ENCODE measurements at regions not wholly inside any gene's neighbourhood (a gene's known extent, or its start where the extent isn't known, plus 50 kb on each side); places are given as distances from the start of the nearest gene placed in this dataset.
A peak's percentile ranks its signal among the peaks of the same experiment; 100 is the strongest.
"Not testable (repeated sequence)": the region's sequence is repeated elsewhere in the genome, so short reads cannot be mapped to it uniquely, and the experiment has no call there.

DNA sequence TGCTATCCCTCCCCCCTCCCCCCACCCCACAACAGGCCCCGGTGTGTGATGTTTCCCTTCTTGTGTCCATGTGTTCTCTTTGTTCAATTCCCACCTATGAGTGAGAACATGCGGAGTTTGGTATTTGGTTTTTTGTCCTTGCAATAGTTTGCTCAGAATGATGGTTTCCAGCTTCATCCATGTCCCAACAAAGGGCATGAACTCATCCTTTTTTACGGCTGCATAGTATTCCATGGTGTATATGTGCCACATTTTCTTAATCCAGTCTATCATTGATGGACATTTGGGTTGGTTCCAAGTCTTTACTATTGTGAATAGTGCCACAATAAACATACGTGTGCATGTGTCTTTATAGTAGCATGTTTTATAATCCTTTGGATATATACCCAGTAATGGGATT is 98.3 kb upstream of the DPH5 start:
- not testable (repeated sequence) for DNase-seq (ENCODE audit: low read depth in 2 of 2)

DNA sequence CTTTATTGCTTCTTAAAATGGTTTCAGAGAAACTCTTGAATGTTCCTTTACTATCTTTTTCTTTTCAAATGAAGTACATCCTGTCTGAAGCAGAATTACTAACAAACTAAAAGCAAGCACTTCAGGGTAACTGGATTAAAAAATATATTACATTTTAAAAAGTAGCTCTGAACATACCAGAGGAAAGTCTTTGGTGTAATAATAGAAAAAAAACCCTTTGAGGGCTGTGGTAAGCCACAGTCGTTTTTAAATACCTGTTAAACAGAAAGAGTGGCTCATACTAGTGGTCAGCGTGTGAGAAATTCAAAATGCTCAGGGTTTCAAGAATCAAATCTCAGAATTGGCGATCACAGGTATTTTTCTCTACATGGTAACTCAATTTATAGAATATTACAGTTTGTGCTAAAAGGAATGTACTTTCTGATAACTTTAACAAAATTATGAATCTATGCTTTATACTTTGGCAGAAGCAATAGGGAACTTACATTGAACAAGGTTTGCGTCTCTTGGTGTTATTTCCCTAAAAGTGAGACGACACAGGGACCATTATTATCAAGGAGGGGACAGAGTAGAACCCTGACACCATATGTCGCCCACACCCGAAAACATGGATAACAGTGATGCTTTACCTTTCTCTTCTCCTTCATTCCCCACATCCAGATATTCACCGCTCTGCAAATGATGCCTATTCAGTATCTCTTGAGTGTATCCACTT is 97.0 kb upstream of the DPH5 start:
- no peak for DNase-seq (ENCODE audit: low read depth in 2 of 2)

GRCh38 chr1:101121975-101122374 is 96.4 kb upstream of the DPH5 start:
- DNase-seq (ENCODE audit: low read depth in 2 of 2), result no peak

GRCh38 chr1:101121504-101121903 is 95.9 kb upstream of the DPH5 start:
- no peak for DNase-seq (ENCODE audit: low read depth in 2 of 2)

GRCh38 chr1:101120868-101121267 is 95.3 kb upstream of the DPH5 start:
- no peak for DNase-seq (ENCODE audit: low read depth in 2 of 2)

GRCh38 chr1:101119289-101119688 is 93.7 kb upstream of the DPH5 start:
- DNase-seq (ENCODE audit: low read depth in 2 of 2), result no peak

DNA sequence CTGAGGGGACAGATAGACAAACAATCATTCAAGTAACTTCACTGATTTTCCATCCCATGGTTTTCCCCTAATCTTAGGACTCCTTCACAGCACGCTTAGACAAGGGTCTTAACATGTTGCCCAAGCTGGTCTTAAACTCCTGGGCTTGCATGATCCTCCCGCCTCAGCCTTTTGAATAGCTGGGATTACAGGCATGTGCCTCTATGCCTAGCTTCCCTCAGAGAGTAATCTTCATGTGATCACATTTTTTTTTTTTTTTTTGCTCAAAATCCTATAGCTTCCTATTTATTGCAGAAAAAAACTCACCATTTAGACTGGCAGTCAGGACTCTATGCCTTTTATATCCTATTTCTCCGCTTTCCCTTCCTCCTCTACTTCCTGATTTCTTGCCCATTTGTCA is 90.4 kb upstream of the DPH5 start:
- no peak for DNase-seq (ENCODE audit: low read depth in 2 of 2)

GRCh38 chr1:101115112-101115511 is 89.5 kb upstream of the DPH5 start:
- no peak for DNase-seq (ENCODE audit: low read depth in 2 of 2)

DNA sequence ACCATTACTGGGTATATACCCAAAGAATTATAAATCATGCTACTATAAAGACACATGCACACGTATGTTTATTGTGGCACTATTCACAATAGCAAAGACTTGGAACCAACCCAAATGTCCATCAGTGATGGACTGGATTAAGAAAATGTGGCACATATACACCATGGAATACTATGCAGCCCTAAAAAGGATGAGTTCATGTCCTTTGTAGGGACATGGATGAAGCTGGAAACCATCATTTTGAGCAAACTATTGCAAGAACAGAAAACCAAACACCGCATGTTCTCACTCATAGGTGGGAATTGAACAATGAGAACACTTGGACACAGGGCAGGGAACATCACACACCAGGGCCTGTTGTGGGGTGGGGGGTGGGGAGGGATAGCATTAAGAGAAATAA is 88.5 kb upstream of the DPH5 start:
- DNase-seq (ENCODE audit: low read depth in 2 of 2), result not testable (repeated sequence)

- DNase-seq (ENCODE audit: low read depth in 2 of 2), result peak; percentile 24 to 32
Observed at GRCh38 chr1:101112051-101112780, 86.6 kb upstream of the DPH5 start.

- DNase-seq (ENCODE audit: low read depth in 2 of 2), result no peak
Observed at GRCh38 chr1:101111461-101111860, 85.9 kb upstream of the DPH5 start.

- DNase-seq (ENCODE audit: low read depth in 2 of 2), result no peak
Observed at GRCh38 chr1:101109791-101110190, 84.2 kb upstream of the DPH5 start.

GRCh38 chr1:101108111-101108500 is 82.5 kb upstream of the DPH5 start:
- DNase-seq (ENCODE audit: low read depth in 2 of 2), result no peak

DNA sequence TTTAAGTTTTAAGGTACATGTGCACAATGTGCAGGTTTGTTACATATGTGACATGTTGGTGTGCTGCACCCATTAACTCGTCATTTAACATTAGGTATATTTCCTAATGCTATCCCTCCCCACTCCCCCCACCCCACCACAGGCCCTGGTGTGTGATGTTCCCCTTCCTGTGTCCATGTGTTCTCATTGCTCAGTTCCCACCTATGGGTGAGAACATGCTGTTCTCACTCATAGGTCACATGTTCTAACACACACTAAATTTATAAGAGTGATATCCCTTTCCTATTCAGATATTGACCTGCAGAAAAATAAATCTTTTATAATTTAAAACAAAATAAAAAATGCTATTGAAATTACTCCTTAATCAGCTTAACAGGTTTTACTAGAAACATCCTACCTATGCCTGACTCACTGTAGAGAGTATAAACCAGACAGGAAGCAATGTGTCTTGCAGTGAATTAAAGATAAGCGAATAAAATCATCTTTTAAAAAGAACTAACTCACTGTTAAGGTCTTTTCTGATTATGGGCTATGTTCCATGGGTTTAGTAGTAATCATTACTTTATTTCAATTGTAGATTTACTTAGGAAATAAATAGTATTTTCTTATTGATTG is 82.0 kb upstream of the DPH5 start:
- no peak for DNase-seq (ENCODE audit: low read depth in 2 of 2)

DNA sequence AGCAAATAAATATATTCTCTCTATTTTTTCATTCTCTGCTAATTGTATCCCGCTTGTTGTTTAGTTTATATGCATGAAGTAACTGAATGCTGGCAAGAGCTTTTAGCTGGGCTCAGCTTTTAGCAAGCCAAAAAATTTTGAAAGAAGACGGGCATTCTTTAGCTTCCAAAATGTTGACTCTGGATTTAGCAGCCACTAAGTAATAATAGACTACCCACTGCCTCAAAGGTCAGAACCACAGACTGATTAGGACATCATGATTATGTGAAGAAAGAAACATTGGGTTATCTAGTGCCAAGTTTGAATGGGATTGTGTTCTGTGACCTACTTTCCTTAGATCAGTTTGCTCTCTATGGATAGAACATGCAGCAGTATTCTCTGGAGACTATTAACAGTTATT is 80.3 kb upstream of the DPH5 start:
- no peak for DNase-seq (ENCODE audit: low read depth in 2 of 2)

DNA sequence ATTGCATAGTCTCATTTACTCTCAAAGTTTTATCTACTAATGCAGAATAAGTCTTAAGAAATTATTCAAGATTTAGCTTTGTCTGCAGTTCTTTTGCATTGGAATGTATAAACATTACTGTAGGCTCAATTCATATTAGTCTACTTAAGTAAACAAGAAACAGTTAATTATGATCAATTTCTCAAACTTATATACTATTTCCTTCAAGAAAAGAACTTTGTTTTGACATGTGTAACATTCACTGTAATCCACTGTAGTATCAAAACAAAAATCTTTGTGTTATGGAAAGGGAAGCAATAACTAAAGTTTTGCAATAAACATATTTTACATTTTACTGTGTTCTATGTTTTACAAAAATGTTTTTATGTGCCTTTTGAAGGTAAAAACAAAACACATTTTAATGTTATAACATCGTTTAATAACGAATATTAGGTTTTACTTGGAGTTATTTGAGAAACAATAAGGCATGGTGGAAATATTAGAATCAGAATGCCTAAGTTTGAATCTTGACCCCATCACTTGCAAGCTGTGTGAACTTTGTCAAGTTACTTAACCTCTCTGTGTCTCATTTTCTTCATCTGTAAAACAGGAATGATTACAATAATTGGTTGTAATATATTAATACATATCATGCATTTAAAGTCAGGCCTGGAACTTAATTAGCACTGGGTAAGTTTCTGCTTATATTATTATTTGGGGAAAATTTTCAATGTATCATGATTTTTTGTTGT is 77.0 kb upstream of the DPH5 start:
- no peak for DNase-seq (ENCODE audit: low read depth in 2 of 2)

GRCh38 chr1:101101360-101101759 is 75.8 kb upstream of the DPH5 start:
- DNase-seq (ENCODE audit: low read depth in 2 of 2), result no peak

DNA sequence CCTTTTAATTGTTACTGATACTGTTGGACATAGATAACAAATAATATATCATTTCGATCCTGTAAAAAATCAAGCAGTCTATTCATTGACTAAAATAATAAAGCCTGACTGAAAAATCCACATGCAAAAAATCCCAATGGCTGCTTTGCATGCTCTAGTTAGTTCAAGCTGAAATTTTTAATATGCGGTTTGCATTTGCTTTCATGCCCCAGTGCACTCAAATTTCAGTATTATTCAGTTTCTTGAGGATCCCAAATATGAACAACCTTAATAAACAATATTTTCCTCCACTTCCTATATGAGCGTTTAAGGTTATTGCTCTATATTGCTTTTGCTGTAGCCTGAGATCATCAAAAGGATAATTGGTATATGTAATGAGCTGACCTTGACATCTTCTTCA is 75.1 kb upstream of the DPH5 start:
- no peak for DNase-seq (ENCODE audit: low read depth in 2 of 2)

DNA sequence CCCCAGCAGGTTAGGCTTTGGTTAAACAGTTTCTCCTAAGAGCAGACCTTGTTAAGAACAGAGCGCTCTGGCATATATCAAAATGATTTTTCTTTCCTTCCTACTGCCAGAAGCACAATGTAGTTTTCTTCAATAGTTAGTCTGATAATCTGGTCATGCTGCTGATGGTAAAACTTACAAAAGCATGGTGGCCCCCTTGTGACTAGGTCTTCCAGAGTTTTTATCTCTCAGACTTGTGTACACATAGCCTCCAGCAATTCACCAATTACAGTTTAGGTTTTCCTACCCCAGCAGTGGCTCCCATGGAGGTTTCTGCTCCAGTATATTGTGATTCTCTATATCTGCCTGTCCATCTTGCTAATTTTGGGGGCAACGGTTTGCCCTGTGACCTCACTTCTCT is 73.3 kb upstream of the DPH5 start:
- DNase-seq (ENCODE audit: low read depth in 2 of 2), result no peak

- no peak for DNase-seq (ENCODE audit: low read depth in 2 of 2)
Observed at GRCh38 chr1:101098327-101098726, 72.7 kb upstream of the DPH5 start.

- DNase-seq (ENCODE audit: low read depth in 2 of 2), result no peak
Observed at GRCh38 chr1:101089613-101090338, 64.2 kb upstream of the DPH5 start.

GRCh38 chr1:101088431-101088830 is 62.8 kb upstream of the DPH5 start:
- DNase-seq (ENCODE audit: low read depth in 2 of 2), result no peak
